ENCODE measurements at regions not wholly inside any gene's neighbourhood (a gene's known extent, or its start where the extent isn't known, plus 50 kb on each side); places are given as distances from the start of the nearest gene placed in this dataset.

DNA sequence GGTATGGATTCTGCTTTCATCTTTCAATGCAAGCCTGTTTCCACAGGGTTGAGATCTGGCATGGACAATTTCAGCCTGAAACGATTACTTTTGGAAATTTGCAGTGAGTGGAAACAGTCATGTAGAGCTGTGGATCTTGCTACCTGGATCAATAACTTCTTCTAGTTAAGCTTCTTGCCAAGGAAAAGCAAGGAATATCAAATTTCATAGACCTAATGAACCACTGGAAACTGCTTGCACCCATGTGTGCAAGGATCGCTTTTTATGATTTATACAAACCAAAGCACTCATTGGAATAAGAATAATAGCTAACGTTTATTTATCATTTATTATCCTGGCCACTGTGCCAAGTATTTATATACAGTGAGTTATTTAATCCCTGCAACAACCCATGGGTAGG, 392.8 kb downstream of the KCNRG start:
- Histone ChIP-seq H3K4me3 (ENCODE audit: low read depth in 1 of 2, low read length in 1 of 2) (no peak overlapping the region), H3K4me1 (ENCODE audit: control insufficient read depth in 1 of 2, insufficient read depth in 1 of 2, low read depth in 1 of 2, low read length in 1 of 2) (no peaks in the 10 kb centered on the region), H3K27ac (no peak overlapping the region), H3K9me3 (no peaks in the 10 kb centered on the region), H3K36me3 (no peaks in the 10 kb centered on the region), H3K27me3 (no peaks in the 10 kb centered on the region)
- TF ChIP-seq, protein P1, sequence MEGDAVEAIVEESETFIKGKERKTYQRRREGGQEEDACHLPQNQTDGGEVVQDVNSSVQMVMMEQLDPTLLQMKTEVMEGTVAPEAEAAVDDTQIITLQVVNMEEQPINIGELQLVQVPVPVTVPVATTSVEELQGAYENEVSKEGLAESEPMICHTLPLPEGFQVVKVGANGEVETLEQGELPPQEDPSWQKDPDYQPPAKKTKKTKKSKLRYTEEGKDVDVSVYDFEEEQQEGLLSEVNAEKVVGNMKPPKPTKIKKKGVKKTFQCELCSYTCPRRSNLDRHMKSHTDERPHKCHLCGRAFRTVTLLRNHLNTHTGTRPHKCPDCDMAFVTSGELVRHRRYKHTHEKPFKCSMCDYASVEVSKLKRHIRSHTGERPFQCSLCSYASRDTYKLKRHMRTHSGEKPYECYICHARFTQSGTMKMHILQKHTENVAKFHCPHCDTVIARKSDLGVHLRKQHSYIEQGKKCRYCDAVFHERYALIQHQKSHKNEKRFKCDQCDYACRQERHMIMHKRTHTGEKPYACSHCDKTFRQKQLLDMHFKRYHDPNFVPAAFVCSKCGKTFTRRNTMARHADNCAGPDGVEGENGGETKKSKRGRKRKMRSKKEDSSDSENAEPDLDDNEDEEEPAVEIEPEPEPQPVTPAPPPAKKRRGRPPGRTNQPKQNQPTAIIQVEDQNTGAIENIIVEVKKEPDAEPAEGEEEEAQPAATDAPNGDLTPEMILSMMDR (IDR thresholded peaks at IDR 0.05), result no peak

DNA sequence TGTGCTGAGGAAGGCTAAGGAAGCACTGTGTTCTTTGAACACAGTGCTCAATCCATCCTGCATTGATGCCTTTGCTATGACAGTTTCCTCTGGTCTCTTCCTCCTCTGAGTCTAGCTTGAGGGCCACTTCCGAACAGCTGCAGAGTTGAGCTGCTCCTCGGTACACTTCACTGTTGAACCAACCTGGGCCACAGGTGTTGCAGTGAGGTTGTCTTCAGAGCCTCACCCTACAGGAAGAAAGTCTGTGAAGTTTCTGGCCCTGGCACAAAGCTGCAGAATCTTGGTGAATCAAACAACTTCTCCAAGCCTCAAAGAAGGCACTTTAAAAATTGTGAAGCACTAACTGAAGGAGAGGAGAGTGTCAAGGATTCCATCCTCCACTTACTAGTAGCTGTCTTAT, 394.0 kb downstream of the KCNRG start:
- Histone ChIP-seq H3K4me3 (ENCODE audit: low read depth in 1 of 2, low read length in 1 of 2) (no peak overlapping the region), H3K27ac (no peak overlapping the region), H3K36me3 (no peaks in the 10 kb centered on the region), H3K9me3 (no peaks in the 10 kb centered on the region), H3K27me3 (no peaks in the 10 kb centered on the region), H3K4me1 (ENCODE audit: control insufficient read depth in 1 of 2, insufficient read depth in 1 of 2, low read depth in 1 of 2, low read length in 1 of 2) (no peaks in the 10 kb centered on the region)
- TF ChIP-seq, protein P1 (IDR thresholded peaks at IDR 0.05), result no peak

DNA sequence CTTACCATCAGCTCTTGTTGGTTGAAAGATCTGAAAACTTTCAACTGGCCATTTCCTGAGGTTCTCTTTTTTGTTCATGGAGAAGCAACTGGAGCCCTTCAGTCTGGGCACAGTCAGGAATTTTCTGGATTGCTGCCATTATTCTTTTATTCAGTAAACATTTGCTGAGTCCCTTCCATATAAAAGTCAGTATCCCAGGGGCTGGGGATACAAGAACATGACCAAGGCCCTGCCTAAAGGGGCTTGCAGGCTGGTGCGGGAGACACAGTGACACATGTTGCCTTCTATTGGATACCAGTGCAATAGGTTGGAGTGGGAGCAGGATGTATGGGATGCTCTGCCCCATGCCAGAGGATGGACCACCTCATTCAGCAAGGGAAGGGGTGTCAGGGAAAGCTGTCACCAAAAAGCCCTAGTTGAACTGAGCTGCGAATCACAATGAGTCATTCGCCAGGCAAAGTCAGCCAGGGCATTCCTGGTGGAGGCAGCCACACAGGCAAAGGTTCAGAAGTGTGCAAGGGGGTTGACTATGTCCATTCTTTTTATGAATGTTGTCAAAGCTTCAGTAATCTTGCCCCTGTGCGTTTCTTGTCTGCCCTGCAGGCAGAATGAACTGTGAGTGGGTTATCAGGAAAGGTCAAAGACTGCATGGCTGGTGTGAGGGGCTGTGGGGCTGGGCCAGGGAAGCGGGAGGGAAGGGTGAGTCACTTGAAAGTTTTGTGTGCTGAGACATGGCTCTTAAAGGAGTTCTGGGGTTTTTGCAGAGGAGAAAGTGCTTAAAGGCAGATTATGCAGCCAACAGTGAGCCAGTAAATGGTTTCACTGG, 395.9 kb downstream of the KCNRG start:
- H3K4me3 ChIP-seq (ENCODE audit: low read depth in 1 of 2, low read length in 1 of 2), result no peak overlapping the region
- TF ChIP-seq, protein P1 (IDR thresholded peaks at IDR 0.05), result no peak
- no peaks in the 10 kb centered on the region for H3K4me1 ChIP-seq (ENCODE audit: control insufficient read depth in 1 of 2, insufficient read depth in 1 of 2, low read depth in 1 of 2, low read length in 1 of 2)
- H3K36me3 ChIP-seq, result no peaks in the 10 kb centered on the region
- H3K27me3 ChIP-seq, result no peaks in the 10 kb centered on the region
- H3K9me3 ChIP-seq, result no peaks in the 10 kb centered on the region
- no peak overlapping the region for H3K27ac ChIP-seq

DNA sequence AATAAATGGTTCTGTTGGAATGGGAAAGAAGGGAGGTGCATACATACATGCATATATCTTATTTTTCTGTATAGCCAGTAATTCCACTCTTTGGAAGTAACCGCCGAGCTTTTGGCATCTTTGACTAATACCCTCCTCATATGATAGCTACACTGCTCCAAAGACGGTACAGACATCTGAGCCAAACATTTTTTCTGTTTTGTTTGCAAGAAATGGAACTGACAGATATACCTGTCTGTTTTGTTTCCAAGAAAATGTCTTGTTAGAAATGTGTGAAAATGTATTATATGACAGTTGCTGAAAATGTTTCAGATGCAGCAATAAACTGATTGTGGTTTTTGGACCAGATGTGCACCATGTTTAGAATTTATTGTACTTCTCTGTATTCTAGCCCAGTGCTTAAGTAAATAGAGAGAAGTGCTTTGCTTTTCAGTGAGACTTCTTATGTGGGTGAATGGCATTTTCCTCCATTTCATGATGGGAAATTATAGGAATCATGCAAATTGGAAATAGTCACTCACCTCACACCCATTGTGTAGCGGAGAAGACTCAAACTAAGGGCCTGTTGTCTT, 396.9 kb downstream of the KCNRG start:
- Histone ChIP-seq H3K27me3 (no peaks in the 10 kb centered on the region), H3K4me1 (ENCODE audit: control insufficient read depth in 1 of 2, insufficient read depth in 1 of 2, low read depth in 1 of 2, low read length in 1 of 2) (no peaks in the 10 kb centered on the region), H3K4me3 (ENCODE audit: low read depth in 1 of 2, low read length in 1 of 2) (no peak overlapping the region), H3K36me3 (no peaks in the 10 kb centered on the region), H3K9me3 (no peaks in the 10 kb centered on the region), H3K27ac (no peak overlapping the region)
- TF ChIP-seq, protein P1 (IDR thresholded peaks at IDR 0.05), result no peak

DNA sequence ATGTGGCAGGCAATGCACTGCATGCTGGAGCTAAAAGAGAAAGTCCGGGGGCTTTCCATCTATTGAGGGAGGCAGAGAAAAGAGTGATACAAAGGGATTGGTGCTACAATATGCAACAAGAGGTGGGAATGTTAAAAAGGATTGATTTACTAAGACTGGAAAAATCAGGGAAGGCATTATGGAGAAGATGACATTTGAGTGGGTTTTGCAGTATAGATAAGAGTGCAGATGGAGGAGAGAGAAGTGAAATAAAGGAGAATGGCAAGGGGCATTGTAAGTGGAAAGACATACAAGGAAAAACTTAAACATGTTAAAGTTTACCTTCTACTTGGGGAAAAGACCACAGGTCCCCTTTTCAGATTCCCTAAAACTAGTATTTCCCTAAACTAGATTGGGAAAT, 399.4 kb downstream of the KCNRG start:
- Histone ChIP-seq H3K27me3 (no peaks in the 10 kb centered on the region), H3K4me3 (ENCODE audit: low read depth in 1 of 2, low read length in 1 of 2) (no peak overlapping the region), H3K36me3 (no peaks in the 10 kb centered on the region), H3K9me3 (no peaks in the 10 kb centered on the region), H3K4me1 (ENCODE audit: control insufficient read depth in 1 of 2, insufficient read depth in 1 of 2, low read depth in 1 of 2, low read length in 1 of 2) (no peaks in the 10 kb centered on the region), H3K27ac (no peak overlapping the region)
- TF ChIP-seq, protein P1 (IDR thresholded peaks at IDR 0.05), result no peak
